ENCODE measurements at regions not wholly inside any gene's neighbourhood (a gene's known extent, or its start where the extent isn't known, plus 50 kb on each side); places are given as distances from the start of the nearest gene placed in this dataset.

DNA sequence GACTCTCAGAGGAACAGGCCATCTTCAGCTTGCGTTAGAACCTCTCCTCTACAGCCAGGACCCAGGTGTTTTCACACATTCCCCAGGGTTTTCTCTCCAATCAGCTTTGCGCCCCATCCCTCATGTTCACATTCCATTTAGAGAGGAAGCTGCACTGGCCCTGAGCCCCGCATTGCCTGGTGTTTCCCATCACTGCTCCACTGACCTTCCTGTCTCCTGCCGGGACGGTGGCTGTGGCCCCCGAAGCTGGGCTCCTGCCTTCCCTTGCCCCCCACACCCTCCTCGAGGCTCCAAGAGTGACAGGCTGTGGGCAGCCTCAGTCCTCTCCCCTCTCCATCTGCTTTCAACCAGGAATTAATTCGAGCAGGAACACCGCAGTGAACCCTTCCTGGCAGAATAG, 357.3 kb downstream of the THBS2 start:
- DNase-seq (ENCODE audit: low spot score), result no peak
- Histone ChIP-seq H2AFZ (replicated peaks) (no peak overlapping the region), H3F3A (ENCODE audit: low read depth) (no peaks in the 10 kb centered on the region), H3K9me3 (ENCODE audit: low read depth) (no peaks in the 10 kb centered on the region), H3K4me1 (no peaks in the 10 kb centered on the region), H3K27ac (no peak overlapping the region), H3K36me3 (no peaks in the 10 kb centered on the region), H3K9ac (no peak overlapping the region), H3K4me3 (no peak overlapping the region), H3K27me3 (no peaks in the 10 kb centered on the region), H3K79me2 (ENCODE audit: low read depth) (no peaks in the 10 kb centered on the region), H3K4me2 (no peak overlapping the region), H4K20me1 (ENCODE audit: low read depth) (no peaks in the 10 kb centered on the region)
- H3K36me3 Mint-ChIP-seq, result peaks cover 2% of the 10 kb centered on the region
- no peak overlapping the region for H3K4me3 Mint-ChIP-seq
- peaks cover 12% of the 10 kb centered on the region for H3K4me1 Mint-ChIP-seq
- peaks cover 8% of the 10 kb centered on the region for H3K9me3 Mint-ChIP-seq
- peaks cover 6% of the 10 kb centered on the region for H3K27me3 Mint-ChIP-seq (ENCODE audit: insufficient read depth, low read depth)
- H3K27ac Mint-ChIP-seq, result no peak overlapping the region
- TF ChIP-seq EZH2 (IDR thresholded peaks at IDR 0.05) (no peak), EZH2phosphoT487 (IDR thresholded peaks at IDR 0.05) (no peak)
- TF ChIP-seq, protein P1, sequence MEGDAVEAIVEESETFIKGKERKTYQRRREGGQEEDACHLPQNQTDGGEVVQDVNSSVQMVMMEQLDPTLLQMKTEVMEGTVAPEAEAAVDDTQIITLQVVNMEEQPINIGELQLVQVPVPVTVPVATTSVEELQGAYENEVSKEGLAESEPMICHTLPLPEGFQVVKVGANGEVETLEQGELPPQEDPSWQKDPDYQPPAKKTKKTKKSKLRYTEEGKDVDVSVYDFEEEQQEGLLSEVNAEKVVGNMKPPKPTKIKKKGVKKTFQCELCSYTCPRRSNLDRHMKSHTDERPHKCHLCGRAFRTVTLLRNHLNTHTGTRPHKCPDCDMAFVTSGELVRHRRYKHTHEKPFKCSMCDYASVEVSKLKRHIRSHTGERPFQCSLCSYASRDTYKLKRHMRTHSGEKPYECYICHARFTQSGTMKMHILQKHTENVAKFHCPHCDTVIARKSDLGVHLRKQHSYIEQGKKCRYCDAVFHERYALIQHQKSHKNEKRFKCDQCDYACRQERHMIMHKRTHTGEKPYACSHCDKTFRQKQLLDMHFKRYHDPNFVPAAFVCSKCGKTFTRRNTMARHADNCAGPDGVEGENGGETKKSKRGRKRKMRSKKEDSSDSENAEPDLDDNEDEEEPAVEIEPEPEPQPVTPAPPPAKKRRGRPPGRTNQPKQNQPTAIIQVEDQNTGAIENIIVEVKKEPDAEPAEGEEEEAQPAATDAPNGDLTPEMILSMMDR (IDR thresholded peaks at IDR 0.05), result no peak

DNA sequence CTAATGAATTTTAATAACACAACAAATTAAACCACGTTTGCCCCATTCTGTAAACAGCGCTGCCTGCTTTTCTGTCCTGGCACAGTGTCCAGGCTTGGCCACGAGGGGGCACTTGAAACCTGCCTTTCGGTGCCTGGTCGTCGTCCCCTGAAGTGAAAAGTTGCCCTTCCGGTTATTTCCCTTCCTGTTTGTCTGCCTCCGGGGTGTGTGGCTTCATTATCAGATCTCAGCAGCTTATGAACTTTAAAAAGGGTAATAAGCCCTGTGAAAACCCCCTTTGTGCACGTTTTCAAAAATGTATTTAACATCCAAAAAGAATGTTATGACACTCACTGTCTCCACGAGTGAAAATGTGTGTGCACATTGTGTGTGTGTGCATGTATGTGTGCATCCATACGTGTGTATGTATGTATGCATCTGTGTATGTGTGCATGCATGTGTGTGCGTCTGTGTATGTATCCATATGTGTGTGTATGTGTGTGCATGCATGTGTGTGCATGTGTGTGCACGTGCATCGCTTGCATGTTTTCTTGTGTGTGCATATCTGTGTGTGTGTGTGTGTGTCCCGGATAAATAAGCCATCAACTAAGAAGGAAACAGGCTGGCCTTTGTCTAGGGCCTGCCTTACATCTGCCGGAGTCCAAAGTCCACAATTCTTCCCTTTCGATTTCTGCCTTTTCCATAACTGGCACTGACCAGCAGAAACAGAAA, 358.4 kb downstream of the THBS2 start:
- peak overlapping the region; percentile 87 for H2AFZ ChIP-seq (replicated peaks)
- H3K4me3 Mint-ChIP-seq, result no peak overlapping the region
- H3K4me3 ChIP-seq, result no peak overlapping the region

DNA sequence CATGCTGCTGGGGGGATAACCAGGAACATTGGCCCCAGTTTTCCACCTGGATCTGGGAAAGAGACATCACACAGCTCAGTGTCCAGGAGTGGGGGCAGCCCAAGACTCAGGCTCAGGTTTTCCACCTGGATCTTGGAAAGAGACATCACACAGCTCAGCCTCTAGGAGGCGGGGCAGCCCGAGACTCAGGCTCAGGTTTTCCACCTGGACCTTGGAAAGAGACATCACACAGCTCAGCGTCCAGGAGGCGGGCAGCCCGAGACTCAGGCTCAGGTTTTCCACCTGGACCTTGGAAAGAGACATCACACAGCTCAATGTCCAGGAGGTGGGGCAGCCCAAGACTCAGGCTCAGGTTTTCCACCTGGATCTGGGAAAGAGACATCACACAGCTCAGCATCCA, 361.6 kb downstream of the THBS2 start:
- Histone ChIP-seq H3K79me2 (ENCODE audit: low read depth) (no peaks in the 10 kb centered on the region), H3K4me2 (no peak overlapping the region), H4K20me1 (ENCODE audit: low read depth) (no peaks in the 10 kb centered on the region), H3K27ac (no peak overlapping the region), H2AFZ (replicated peaks) (no peak overlapping the region), H3K9me3 (ENCODE audit: low read depth) (no peaks in the 10 kb centered on the region), H3K4me1 (no peaks in the 10 kb centered on the region), H3F3A (ENCODE audit: low read depth) (no peaks in the 10 kb centered on the region), H3K27me3 (no peaks in the 10 kb centered on the region), H3K9ac (no peak overlapping the region), H3K36me3 (no peaks in the 10 kb centered on the region), H3K4me3 (no peak overlapping the region)
- H3K27me3 Mint-ChIP-seq (ENCODE audit: insufficient read depth, low read depth), result peaks cover 5% of the 10 kb centered on the region
- H3K4me1 Mint-ChIP-seq, result peaks cover 5% of the 10 kb centered on the region
- no peaks in the 10 kb centered on the region for H3K36me3 Mint-ChIP-seq
- DNase-seq (ENCODE audit: low spot score), result no peak
- peaks cover 2% of the 10 kb centered on the region for H3K9me3 Mint-ChIP-seq
- H3K4me3 Mint-ChIP-seq, result no peak overlapping the region
- TF ChIP-seq EZH2 (IDR thresholded peaks at IDR 0.05) (no peak), EZH2phosphoT487 (IDR thresholded peaks at IDR 0.05) (no peak)
- TF ChIP-seq, protein P1 (IDR thresholded peaks at IDR 0.05), result no peak
- H3K27ac Mint-ChIP-seq, result no peak overlapping the region

More for the DNA sequence above, 358.4 kb downstream of the THBS2 start:
- Mint-ChIP-seq H3K9me3 (peaks cover 8% of the 10 kb centered on the region), H3K27me3 (ENCODE audit: insufficient read depth, low read depth) (peaks cover 6% of the 10 kb centered on the region), H3K36me3 (peaks cover 2% of the 10 kb centered on the region), H3K27ac (no peak overlapping the region), H3K4me1 (peaks cover 12% of the 10 kb centered on the region)
- H3K27me3 ChIP-seq, result no peaks in the 10 kb centered on the region
- no peaks in the 10 kb centered on the region for H3F3A ChIP-seq (ENCODE audit: low read depth)
- H3K79me2 ChIP-seq (ENCODE audit: low read depth), result no peaks in the 10 kb centered on the region
- H4K20me1 ChIP-seq (ENCODE audit: low read depth), result no peaks in the 10 kb centered on the region
- no peaks in the 10 kb centered on the region for H3K4me1 ChIP-seq
- H3K27ac ChIP-seq, result no peak overlapping the region
- H3K36me3 ChIP-seq, result no peaks in the 10 kb centered on the region
- H3K4me2 ChIP-seq, result no peak overlapping the region
- DNase-seq (ENCODE audit: low spot score), result peak; percentile 80
- no peaks in the 10 kb centered on the region for H3K9me3 ChIP-seq (ENCODE audit: low read depth)
- H3K9ac ChIP-seq, result no peak overlapping the region
- TF ChIP-seq, protein P1 (IDR thresholded peaks at IDR 0.05), result peak; percentile 96
- TF ChIP-seq EZH2phosphoT487 (IDR thresholded peaks at IDR 0.05) (no peak), EZH2 (IDR thresholded peaks at IDR 0.05) (no peak)
